NCI-H146 (cell line): ENCODE measurements at regions not wholly inside any gene's neighbourhood (a gene's known extent, or its start where the extent isn't known, plus 50 kb on each side); places are given as distances from the start of the nearest gene placed in this dataset.

Source experiments
- DNase-seq: peaks from one replicate; lab custom pipeline; 2025; lab: John Stamatoyannopoulos, UW

GRCh38 chr5:2910401-2911175 is 159.1 kb upstream of the IRX2 start:
- no peak for DNase-seq

GRCh38 chr5:2909035-2909434 is 157.6 kb upstream of the IRX2 start:
- DNase-seq = no peak

DNA sequence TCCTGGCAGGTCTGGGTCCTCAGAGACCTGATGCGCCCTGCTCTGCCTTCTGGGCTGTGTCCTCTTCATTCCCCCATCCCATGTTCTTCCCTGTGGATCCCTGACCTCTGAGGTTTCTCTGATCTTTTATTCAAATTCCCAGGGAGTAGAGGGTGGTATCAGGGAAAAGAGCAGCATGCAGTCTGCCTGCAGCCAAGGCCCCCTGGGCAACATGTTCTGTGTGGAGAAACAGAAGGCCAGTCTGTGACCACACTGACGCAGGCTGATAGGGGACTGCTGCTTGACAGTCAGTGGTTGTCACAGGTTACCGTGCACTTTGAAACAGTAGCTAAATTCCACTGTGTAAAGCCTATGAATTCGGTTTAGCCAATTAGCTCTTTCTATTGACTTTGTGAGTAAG is 156.6 kb upstream of the IRX2 start:
- DNase-seq = no peak

GRCh38 chr5:2906302-2907090 is 155.0 kb upstream of the IRX2 start:
- DNase-seq = no peak

DNA sequence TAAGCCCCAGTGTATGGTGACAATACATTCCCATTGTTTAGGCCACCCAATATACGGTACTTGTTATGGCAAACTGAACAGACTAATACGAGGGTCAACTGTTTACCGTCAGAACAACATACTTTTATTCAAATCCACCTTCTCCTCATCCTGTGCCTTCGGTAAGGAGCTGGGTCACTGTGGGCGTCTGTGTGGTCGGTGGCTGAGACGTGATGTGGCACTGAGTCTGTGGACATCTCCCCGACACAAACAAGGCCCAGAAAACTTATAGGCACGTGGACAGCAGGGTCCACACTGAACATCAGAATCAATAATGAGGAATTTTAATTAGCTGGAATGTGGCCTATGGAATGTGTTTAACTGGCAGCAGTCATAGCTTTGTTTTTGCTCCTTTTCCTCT is 154.3 kb upstream of the IRX2 start:
- DNase-seq = no peak

DNA sequence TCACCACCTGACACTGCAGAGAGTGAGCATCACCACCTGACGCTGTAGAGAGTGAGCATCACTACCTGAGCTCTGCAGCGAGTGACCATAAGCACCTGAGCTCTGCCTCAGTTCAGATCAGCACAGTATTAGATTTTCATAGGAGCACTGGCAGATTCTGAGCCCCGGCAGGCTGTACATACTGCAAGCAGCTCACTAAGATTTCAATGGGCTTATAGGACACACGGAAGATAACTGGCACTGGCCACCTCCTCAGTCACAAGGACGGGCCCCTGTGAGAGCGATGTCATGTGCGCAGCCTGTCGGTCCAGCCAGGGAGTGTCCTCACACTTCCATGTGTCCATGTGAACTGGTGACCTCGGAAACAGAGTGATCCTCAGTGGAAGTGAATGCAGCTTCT is 153.5 kb upstream of the IRX2 start:
- DNase-seq = no peak

DNA sequence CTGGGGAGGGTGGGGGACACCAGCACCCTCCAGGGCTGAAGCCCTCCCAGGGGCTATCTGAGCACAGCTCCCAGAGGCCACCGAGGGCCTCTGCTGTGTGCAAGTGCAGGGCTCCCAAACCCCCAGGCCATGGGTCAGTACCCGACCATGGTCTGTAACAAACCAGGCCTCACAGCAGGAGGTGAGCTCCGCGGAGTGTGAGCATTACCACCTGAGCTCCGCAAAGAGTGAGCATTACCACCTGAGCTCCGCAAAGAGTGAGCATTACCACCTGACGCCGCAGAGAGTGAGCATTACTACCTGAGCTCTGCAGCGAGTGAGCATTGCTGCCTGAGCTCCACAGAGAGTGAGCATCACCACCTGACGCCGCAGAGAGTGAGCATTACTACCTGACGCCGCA is 152.9 kb upstream of the IRX2 start:
- no peak for DNase-seq

- no peak for DNase-seq
Measured at GRCh38 chr5:2903451-2904395, 152.2 kb upstream of the IRX2 start.

GRCh38 chr5:2902742-2903297 is 151.3 kb upstream of the IRX2 start:
- no peak for DNase-seq

GRCh38 chr5:2902186-2902585 is 150.7 kb upstream of the IRX2 start:
- DNase-seq = no peak

DNA sequence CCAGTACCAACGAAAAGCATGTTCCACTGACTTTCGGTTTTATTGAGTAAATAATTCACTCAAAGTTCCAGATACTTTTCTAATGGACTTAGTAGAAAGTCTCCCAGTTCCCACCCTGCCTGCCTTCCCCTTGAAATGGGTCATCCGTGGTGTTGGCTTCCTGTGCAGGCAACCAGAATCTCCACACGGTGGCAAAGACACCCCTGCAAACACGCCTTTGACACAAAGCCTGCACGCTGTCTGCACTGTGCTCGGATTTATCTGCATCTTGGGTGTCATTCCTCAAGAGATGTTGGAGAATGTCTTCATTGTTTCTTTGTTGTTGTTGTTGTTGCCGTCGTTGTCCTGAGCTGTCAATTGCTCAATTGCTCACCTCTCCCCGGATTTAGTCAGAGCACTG is 150.0 kb upstream of the IRX2 start:
- no peak for DNase-seq

GRCh38 chr5:2901096-2901495 is 149.6 kb upstream of the IRX2 start:
- no peak for DNase-seq

GRCh38 chr5:2900360-2900759 is 148.9 kb upstream of the IRX2 start:
- DNase-seq = no peak

- DNase-seq = no peak
Measured at GRCh38 chr5:2899311-2899710, 147.8 kb upstream of the IRX2 start.

DNA sequence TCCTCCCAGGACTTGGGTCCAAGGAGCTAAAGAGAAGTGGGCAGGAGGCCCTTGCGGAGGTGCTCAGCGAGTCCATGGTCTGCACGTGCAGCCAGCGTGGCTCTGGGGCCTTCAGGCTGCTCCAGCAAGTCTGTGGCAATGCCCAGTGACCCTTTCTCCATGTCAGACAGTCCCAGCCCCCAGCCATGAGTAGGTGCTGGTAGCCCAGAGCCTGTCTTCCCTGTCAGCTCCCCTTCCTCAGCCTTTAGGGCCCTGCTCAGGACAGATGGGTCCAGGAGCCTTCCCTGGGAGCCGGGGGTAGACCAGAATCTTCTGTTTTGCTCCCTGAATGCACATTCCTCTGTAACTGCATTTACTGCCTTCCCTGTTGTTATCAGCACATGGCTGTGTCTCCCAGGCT is 147.2 kb upstream of the IRX2 start:
- DNase-seq = no peak

DNA sequence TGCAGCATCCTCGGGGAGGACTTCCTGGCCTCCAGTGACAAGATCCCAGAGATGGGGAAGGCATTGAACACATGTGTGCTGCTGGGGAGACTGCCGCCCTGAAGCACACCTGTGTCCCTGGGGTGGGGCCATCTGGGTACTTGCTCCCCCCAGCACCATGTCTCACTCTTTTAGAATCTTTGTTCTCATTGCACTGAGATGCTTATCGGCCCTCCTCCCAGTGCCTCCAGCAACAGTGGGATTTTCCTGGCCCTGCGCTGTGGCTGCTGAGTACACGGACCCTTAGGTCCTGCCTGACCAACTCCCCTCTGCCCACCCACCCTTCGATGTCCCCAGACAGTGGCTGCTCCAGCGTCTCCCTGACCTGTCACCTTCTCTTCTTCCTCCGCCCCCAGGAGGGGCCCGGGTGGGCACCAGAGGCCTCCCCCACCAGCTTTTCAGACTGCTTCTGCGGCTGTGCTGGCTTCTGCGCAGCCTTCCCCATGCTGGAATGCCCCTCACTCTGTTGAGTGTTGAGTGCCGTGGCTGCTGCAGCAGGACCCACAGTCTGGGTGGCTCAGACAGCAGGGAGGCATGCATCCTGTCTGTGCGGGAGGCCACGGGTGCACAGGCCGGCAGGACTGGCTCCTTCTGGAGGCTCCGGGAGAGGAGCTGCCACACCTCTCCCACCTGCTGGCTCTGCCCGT is 145.9 kb upstream of the IRX2 start:
- no peak for DNase-seq

- DNase-seq = no peak
Measured at GRCh38 chr5:2896371-2897275, 145.1 kb upstream of the IRX2 start.

DNA sequence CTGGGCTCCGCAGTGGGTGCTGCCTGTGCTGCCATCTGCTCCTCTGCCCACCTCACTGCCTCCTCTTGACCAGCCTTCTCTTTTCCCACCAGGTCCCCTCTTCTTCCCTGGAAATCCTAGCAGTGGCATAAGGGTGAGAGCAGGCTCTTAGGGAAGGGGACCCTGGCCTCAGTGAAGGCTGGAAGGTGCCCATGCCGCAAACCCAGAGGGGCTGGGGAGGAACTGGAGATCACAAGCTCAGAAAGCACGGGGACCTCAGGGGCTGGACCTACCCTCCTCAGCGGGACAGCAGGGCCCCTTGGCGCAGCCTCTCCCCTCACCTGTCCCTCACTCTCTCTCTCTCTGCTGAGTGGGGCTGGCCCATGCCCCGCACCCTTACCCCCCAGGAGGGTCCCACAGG is 144.4 kb upstream of the IRX2 start:
- DNase-seq = no peak

DNA sequence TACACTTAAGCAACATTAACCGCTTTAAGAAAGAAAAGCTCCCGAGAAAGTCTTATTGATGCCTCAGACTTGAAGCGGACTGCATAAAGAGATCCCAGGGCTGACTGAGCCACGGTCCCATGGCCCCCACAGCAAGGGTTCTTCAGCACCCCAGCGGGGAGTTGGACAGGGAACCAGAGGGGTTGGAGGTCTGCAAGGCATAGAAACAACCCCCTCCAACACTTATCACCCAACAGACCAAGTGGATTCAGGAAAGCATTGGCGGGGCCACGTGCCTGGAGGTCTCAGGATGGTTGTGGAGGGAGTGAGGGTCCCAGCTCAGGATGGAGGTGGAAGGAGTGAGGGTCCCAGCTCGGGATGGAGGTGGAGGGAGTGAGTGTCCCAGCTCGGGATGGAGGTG is 143.7 kb upstream of the IRX2 start:
- DNase-seq = no peak

DNA sequence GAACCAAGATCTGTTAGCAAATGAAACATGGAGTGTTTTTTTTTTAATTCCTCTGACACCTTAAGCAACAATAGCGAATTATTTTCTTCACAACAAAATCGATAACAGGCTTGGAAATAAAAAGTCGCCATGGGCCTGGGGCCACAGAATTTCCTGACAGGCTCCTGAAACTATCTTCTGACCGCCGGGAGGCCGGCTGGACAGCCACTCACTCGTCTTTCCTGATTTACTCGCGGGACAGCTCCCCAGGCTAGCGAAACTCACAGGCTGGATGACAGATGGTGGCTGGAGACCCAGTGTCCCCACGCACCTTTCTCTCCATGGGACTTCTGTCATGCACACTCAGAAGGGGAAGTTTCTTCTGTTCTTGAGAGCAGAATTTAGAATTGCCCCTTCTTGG is 143.3 kb upstream of the IRX2 start:
- DNase-seq = no peak

- no peak for DNase-seq
Measured at GRCh38 chr5:2894316-2894715, 142.8 kb upstream of the IRX2 start.
